Adrenal gland (tissue), 9 donors: ENCODE measurements at regions not wholly inside any gene's neighbourhood (a gene's known extent, or its start where the extent isn't known, plus 50 kb on each side); places are given as distances from the start of the nearest gene placed in this dataset.

Experiments used
- DNase-seq, 7 donors: peaks; one replicate each; pipeline ENCODE4 v3.0.0-alpha.2; 2019 to 2020
- H3K27ac ChIP-seq, 5 donors: fragments of 200-600 bp; sonication (generic) in 4 of 5; 1 replicate in 3 of 5; 2 replicates in 2 of 5; pipeline versions ENCODE4 v1.5.1 to v1.8.0; 2016 to 2020; ENCODE audit warnings: mild to moderate bottlenecking in 1 of 5
- H3K27me3 ChIP-seq: fragments of 200-600 bp; 2 replicates; pipeline ENCODE4 v1.8.0; 2021
- H3K36me3 ChIP-seq, 2 donors: fragments of 200-600 bp; replicated peaks in 1 of 2; 1 replicate in 1 of 2; 2 replicates in 1 of 2; pipeline versions ENCODE4 v1.5.1 to v1.8.0; 2018 to 2022
- H3K4me1 ChIP-seq, 2 donors: fragments of 200-600 bp; replicated peaks in 1 of 2; 1 replicate in 1 of 2; 2 replicates in 1 of 2; pipeline versions ENCODE4 v1.5.1 to v1.8.0; 2018 to 2021
- H3K4me3 ChIP-seq, 4 donors: fragments of 200-600 bp; sonication (generic) in 3 of 4; one replicate each; pipeline ENCODE4 v1.5.1; 2016 to 2018
- H3K9me3 ChIP-seq, 3 donors: fragments of 200-600 bp; sonication (generic) in 1 of 3; replicated peaks in 1 of 3; 1 replicate in 2 of 3; 2 replicates in 1 of 3; pipeline versions ENCODE4 v1.5.1 to v1.8.0; 2016 to 2021
- CTCF ChIP-seq, 6 experiments: fragments of 450-650 bp in 4 of 6; fragments of 200-600 bp in 2 of 6; sonication (generic) in 1 of 6; IDR thresholded peaks; 1 replicate in 5 of 6; 2 replicates in 1 of 6; pipeline versions ENCODE4 v1.5.1 to v1.8.0; 2016 to 2021; ENCODE audit warnings: antibody characterized with exemption in 6 of 6, mild to moderate bottlenecking in 2 of 6, moderate library complexity in 1 of 6
- POLR2A ChIP-seq, 2 donors: fragments of 450-650 bp; IDR thresholded peaks; one replicate each; pipeline ENCODE4 v1.6.1; 2017; ENCODE audit warnings: antibody characterized with exemption in 2 of 2, mild to moderate bottlenecking in 2 of 2, moderate library complexity in 1 of 2
- WGBS, 4 donors: extraction: QIAGEN DNeasy Blood & Tissue Kit in 2 of 4; methylation state at CpG; one replicate each; pipeline versions ENCODE4 v1.1.5 to v1.1.7; 2013 to 2017; 5-methylcytosine and 5-hydroxymethylcytosine counted together
- intact Hi-C, 2 donors: fragments of 100-400 bp; cut with DNase I; formaldehyde crosslinking; loops; one replicate each; pipeline versions ENCODE4 v1.14.1 to v1.15.0; 2022 to 2023
- donor health status: healthy with polysubstance abuse.
- donor health status: Bipolar disorder and iron deficiency.
- donor health status: DM: yes; HTN: yes; CAD: no.
- donor health status: DM: no; HTN: no; CAD: no.
- donor health status: DM: no; HTN: no; CAD: no.

- DNase-seq, result peak in 2 of 7 donors; percentile 5 to 15
- Histone ChIP-seq H3K27ac (no peak overlapping the region), H3K27me3 (no peaks in the 10 kb centered on the region), H3K4me3 (no peak overlapping the region), H3K9me3 (no peaks in the 10 kb centered on the region), H3K36me3 (no peaks in the 10 kb centered on the region), H3K4me1 (no peaks in the 10 kb centered on the region)
- WGBS, 4 donors, result 41 to 48% (median 45%) methylated on average over 2 of the region's 2 CpGs
- intact Hi-C loops, result no loop called here
- no peak for TF ChIP-seq CTCF (IDR thresholded peaks at IDR 0.05)
- TF ChIP-seq POLR2A (IDR thresholded peaks at IDR 0.05), result no peak
Observed at GRCh38 chr3:22269831-22270230, 518.8 kb upstream of the ZNF385D start.

- intact Hi-C loops, result no loop called here
- DNase-seq, result no peak
- no peak overlapping the region for H3K27ac ChIP-seq
- TF ChIP-seq CTCF (IDR thresholded peaks at IDR 0.05) (no peak), POLR2A (IDR thresholded peaks at IDR 0.05) (no peak)
- no peaks in the 10 kb centered on the region for H3K4me1 ChIP-seq
- H3K36me3 ChIP-seq, result no peaks in the 10 kb centered on the region
- no peak overlapping the region for H3K4me3 ChIP-seq
- no peaks in the 10 kb centered on the region for H3K27me3 ChIP-seq
- no peaks in the 10 kb centered on the region for H3K9me3 ChIP-seq
- 77 to 84% (median 81%) methylated on average over 2 of the region's 2 CpGs for WGBS, 4 donors
Observed at GRCh38 chr3:22276351-22276750, 525.3 kb upstream of the ZNF385D start.

GRCh38 chr3:22284559-22284958 lies 533.5 kb upstream of the ZNF385D start:
- intact Hi-C loops, result no loop called here

GRCh38 chr3:22288756-22289155 lies 537.7 kb upstream of the ZNF385D start:
- TF ChIP-seq POLR2A (IDR thresholded peaks at IDR 0.05) (no peak), CTCF (IDR thresholded peaks at IDR 0.05) (no peak)
- Histone ChIP-seq H3K4me1 (no peaks in the 10 kb centered on the region), H3K36me3 (no peaks in the 10 kb centered on the region), H3K9me3 (no peaks in the 10 kb centered on the region), H3K4me3 (no peak overlapping the region), H3K27me3 (no peaks in the 10 kb centered on the region), H3K27ac (no peak overlapping the region)
- WGBS, 4 donors, result 5 to 95% (median 51%) methylated on average over 1 of the region's 1 CpG
- no peak for DNase-seq
- intact Hi-C loops, result no loop called here

More at GRCh38 chr3:22284559-22284958, 533.5 kb upstream of the ZNF385D start:
- no peaks in the 10 kb centered on the region for H3K36me3 ChIP-seq
- no peaks in the 10 kb centered on the region for H3K4me1 ChIP-seq
- DNase-seq, result no peak
- H3K27me3 ChIP-seq, result no peaks in the 10 kb centered on the region
- no peak for TF ChIP-seq POLR2A (IDR thresholded peaks at IDR 0.05)
- no peak for TF ChIP-seq CTCF (IDR thresholded peaks at IDR 0.05)
- H3K9me3 ChIP-seq, result no peaks in the 10 kb centered on the region
- no peak overlapping the region for H3K27ac ChIP-seq
- 64 to 85% (median 80%) methylated on average over 1 of the region's 1 CpG for WGBS, 4 donors
- H3K4me3 ChIP-seq, result no peak overlapping the region
